ENCODE measurements at regions not wholly inside any gene's neighbourhood (a gene's known extent, or its start where the extent isn't known, plus 50 kb on each side); places are given as distances from the start of the nearest gene placed in this dataset.

- TF ChIP-seq CTCF (IDR thresholded peaks at IDR 0.05) (no peak), POLR2A (IDR thresholded peaks at IDR 0.05) (no peak)
- DNase-seq: no peak
- H3K4me3 ChIP-seq: no peak overlapping the region
- intact Hi-C loops (cut with DNase I): no loop called here
- no peaks in the 10 kb centered on the region for H3K9me3 ChIP-seq
- no peaks in the 10 kb centered on the region for H3K36me3 ChIP-seq
- H3K4me1 ChIP-seq: no peaks in the 10 kb centered on the region
- H3K27me3 ChIP-seq: no peaks in the 10 kb centered on the region
- ATAC-seq: no peak
- no peak overlapping the region for H3K27ac ChIP-seq
These were observed 139.6 kb upstream of the TRIB2 start for GRCh38 chr2:12577091-12577490.

- no peaks in the 10 kb centered on the region for H3K36me3 ChIP-seq
- TF ChIP-seq POLR2A (IDR thresholded peaks at IDR 0.05) (no peak), CTCF (IDR thresholded peaks at IDR 0.05) (no peak)
- 84 to 89% (median 88%) methylated on average over 7 of the region's 7 CpGs for WGBS, 4 donors
These were observed 139.0 kb upstream of the TRIB2 start for GRCh38 chr2:12577567-12578253.

GRCh38 chr2:12579018-12579417 is 137.7 kb upstream of the TRIB2 start:
- ATAC-seq (no peak), DNase-seq (no peak)
- Histone ChIP-seq H3K36me3 (no peaks in the 10 kb centered on the region), H3K9me3 (no peaks in the 10 kb centered on the region), H3K27me3 (no peaks in the 10 kb centered on the region), H3K4me3 (no peak overlapping the region), H3K27ac (no peak overlapping the region), H3K4me1 (no peaks in the 10 kb centered on the region)
- intact Hi-C loops (cut with DNase I): no loop called here
- TF ChIP-seq CTCF (IDR thresholded peaks at IDR 0.05) (no peak), POLR2A (IDR thresholded peaks at IDR 0.05) (no peak)
- WGBS, 4 donors: 97 to 100% (median 99%) methylated on average over 1 of the region's 1 CpG

More at GRCh38 chr2:12577567-12578253, 139.0 kb upstream of the TRIB2 start:
- no peaks in the 10 kb centered on the region for H3K4me1 ChIP-seq
- ATAC-seq: no peak
- H3K9me3 ChIP-seq: no peaks in the 10 kb centered on the region
- no peak for DNase-seq
- no peaks in the 10 kb centered on the region for H3K27me3 ChIP-seq
- intact Hi-C loops (cut with DNase I): no loop called here
- H3K4me3 ChIP-seq: no peak overlapping the region
- no peak overlapping the region for H3K27ac ChIP-seq

GRCh38 chr2:12584338-12584737 is 132.4 kb upstream of the TRIB2 start:
- no peak for TF ChIP-seq POLR2A (IDR thresholded peaks at IDR 0.05)
- no peak for TF ChIP-seq CTCF (IDR thresholded peaks at IDR 0.05)
- intact Hi-C loops (cut with DNase I): no loop called here
- ATAC-seq: no peak

More at GRCh38 chr2:12584338-12584737, 132.4 kb upstream of the TRIB2 start:
- Histone ChIP-seq H3K27me3 (no peaks in the 10 kb centered on the region), H3K4me1 (peaks cover 0 to 20% (median 0%) of the 10 kb centered on the region in 12 donors), H3K36me3 (no peaks in the 10 kb centered on the region), H3K9me3 (no peaks in the 10 kb centered on the region), H3K4me3 (no peak overlapping the region), H3K27ac (no peak overlapping the region)
- WGBS, 4 donors: 95 to 97% (median 96%) methylated on average over 3 of the region's 3 CpGs
- no peak for DNase-seq
